ENCODE measurements at regions not wholly inside any gene's neighbourhood (a gene's known extent, or its start where the extent isn't known, plus 50 kb on each side); places are given as distances from the start of the nearest gene placed in this dataset.

DNA sequence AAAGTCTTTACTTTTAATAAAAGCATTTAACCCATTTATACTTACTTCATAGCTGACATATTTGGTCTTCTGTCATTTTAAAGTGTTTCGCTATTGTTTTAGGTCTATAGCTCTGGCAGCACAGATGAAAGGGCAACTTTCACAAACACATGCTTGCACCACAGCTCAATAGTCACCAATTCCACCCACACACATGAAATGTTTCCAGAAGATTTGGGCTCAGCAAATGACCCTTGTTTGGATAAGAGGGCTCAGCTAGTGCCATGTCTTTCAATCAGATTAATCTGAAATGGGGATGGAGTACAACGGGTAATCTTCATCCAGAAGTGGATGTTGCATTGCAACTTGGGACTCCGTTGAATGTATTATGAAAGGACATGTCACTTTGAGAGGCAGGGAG is 176.0 kb downstream of the FGF18 start:
- ATAC-seq (ENCODE audit: low FRiP score) (no peak), DNase-seq (ENCODE audit: low spot score) (no peak)
- TF ChIP-seq, protein P1, sequence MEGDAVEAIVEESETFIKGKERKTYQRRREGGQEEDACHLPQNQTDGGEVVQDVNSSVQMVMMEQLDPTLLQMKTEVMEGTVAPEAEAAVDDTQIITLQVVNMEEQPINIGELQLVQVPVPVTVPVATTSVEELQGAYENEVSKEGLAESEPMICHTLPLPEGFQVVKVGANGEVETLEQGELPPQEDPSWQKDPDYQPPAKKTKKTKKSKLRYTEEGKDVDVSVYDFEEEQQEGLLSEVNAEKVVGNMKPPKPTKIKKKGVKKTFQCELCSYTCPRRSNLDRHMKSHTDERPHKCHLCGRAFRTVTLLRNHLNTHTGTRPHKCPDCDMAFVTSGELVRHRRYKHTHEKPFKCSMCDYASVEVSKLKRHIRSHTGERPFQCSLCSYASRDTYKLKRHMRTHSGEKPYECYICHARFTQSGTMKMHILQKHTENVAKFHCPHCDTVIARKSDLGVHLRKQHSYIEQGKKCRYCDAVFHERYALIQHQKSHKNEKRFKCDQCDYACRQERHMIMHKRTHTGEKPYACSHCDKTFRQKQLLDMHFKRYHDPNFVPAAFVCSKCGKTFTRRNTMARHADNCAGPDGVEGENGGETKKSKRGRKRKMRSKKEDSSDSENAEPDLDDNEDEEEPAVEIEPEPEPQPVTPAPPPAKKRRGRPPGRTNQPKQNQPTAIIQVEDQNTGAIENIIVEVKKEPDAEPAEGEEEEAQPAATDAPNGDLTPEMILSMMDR (IDR thresholded peaks at IDR 0.05), result no peak

DNA sequence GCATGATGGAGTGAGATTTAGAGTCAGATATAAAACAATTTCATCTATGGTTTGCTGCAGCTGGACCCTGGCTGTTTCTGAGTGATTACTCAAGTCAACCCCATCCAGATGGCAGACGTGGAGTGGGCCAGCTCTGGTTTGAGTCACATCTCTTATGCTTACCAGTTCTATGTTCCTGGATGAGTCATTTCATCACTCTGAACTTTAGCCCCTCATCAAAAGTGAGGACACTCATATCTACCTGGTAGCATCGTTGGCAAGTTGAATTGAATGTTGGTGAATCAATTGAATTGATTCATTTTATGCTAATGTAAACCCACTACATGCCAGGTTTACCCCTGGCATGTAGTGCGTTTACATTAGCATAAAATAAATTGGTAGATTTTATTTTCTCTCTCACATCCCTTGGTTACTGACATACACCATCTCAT is 176.4 kb downstream of the FGF18 start:
- TF ChIP-seq, protein P1 (IDR thresholded peaks at IDR 0.05), result no peak
- ATAC-seq (ENCODE audit: low FRiP score) (peak; percentile 79), DNase-seq (ENCODE audit: low spot score) (no peak)

DNA sequence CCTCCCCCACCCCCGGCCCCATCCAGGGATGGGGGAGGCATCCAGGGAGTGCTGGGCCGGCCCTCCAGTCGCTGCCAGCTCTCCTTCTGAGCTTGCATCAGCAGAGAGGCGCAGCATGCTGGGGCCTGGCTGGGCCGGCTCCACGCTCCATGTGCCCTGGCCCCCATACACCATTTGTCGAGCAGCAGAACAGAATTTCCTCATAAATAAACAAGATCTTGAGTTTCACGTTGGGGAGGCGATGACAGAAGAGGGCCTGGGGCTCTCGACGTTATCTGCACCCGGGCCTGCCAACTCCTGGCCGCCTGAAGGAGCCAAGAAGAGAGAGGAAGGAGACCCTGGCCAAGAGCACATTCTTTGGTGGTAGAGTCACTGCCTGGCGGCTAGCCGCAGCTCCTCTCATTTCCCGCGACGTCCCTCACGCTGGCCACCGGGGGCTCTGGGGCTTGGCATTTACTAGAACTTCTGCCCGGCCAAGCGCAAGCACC is 177.0 kb downstream of the FGF18 start:
- no peak for DNase-seq (ENCODE audit: low spot score)
- ATAC-seq (ENCODE audit: low FRiP score), result peak; percentile 79
- TF ChIP-seq, protein P1 (IDR thresholded peaks at IDR 0.05), result no peak

DNA sequence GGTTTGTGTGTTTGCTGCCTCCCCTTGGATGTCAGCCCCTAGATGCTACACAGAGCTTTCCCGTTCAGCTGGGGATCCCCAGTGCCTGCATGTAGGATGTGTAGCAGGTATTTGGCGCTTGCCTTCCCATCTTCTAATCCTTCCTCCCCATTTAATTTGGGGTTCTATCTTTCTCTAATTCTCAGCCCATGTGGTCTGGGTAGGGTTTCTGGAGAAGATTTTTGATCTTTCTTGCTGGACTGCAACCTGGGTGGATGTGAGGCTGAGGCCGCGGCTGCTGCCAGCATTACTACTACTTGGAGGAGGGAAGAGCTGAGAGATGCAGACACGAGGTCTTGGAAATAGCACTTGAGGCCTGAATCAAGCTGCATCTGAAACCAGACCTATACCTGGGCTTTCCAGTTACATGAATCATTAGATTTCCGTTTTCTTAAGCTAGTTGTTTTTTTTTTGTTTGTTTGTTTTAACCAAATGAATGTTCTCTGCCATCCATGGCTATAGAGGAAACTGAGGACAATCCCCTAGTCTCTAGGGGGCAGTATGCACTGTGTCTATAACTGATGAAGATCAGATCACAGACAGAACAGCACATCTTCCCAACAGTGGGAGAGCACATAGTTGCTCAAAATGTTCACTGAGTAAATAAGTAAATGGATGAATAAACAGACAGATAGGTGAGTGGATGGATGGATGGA is 178.6 kb downstream of the FGF18 start:
- no peak for DNase-seq (ENCODE audit: low spot score)
- no peak for ATAC-seq (ENCODE audit: low FRiP score)
- TF ChIP-seq, protein P1 (IDR thresholded peaks at IDR 0.05), result no peak

DNA sequence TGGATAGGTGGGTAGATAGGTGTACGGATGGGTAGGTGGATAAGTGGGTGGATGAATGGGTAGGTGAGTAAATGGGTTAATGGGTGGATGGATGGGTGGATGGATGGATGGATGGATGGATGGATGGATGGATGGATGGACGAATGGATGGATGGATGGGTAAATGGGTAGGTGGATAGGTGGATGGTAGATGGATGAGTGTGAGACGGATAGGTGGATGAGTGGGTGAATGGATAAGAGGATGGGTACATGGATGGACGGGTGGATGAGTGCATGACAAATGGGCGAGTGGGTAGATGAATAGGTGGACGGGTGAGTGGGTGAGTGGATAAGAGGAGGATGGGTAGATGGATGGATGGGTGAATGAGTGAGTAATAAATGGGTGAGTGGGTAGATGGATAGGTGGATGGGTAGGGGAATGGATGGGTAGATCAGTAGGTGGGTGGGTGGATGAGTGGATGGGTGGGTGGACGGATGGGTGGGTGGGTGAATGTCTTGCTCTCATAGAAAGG is 179.2 kb downstream of the FGF18 start:
- DNase-seq (ENCODE audit: low spot score), result no peak
- ATAC-seq (ENCODE audit: low FRiP score), result no peak
- TF ChIP-seq, protein P1 (IDR thresholded peaks at IDR 0.05), result no peak

DNA sequence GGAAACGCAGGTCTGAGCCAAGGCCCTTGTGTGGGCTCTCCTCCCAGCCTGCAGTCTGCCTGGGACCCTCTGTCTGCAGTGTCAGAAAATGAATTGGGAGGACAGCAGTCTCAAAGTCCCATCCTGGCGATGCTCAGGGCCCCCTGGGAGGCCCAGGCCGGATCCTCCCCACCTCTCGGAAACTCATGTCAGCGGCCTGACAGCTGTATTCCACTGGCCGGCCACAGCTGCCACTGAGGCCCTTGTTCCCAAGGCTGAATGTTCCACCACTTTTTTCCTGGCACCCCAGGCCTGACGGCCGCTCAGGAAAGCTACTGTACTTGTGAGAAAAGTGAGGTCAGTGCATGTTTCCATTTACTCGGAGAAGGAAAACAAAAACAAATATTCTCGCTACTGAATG is 180.0 kb downstream of the FGF18 start:
- TF ChIP-seq, protein P1 (IDR thresholded peaks at IDR 0.05), result no peak
- DNase-seq (ENCODE audit: low spot score) (no peak), ATAC-seq (ENCODE audit: low FRiP score) (no peak)
